ENCODE measurements at regions not wholly inside any gene's neighbourhood (a gene's known extent, or its start where the extent isn't known, plus 50 kb on each side); places are given as distances from the start of the nearest gene placed in this dataset.

DNA sequence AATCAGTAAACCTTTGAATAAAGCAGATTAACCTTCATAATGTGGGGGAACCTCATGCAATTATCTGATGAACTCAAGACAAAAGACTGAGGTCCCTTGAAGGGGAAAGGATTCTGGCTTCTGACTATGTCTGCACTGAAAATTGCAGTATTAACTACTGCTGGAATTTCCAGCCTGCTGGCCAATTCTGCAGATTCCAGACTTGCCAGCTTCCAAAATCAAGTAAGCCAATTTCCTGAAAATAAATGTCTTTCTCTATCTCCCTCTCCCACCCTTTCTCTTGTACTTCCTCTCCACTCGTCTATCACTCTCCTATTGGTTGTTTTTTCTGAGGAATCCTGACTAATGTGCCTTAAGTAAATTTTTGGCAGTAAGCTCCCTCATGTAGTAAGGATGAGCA, 1479.9 kb upstream of the PRR20A start:
- no CpG with 5 or more reads among the region's 1 CpG for WGBS (ENCODE audit: extremely low coverage, insufficient coverage, insufficient read length)
- H4K8ac ChIP-seq (ENCODE audit: low read depth, low read length), result no peak overlapping the region
- H3K4me2 ChIP-seq (ENCODE audit: low read length), result no peak overlapping the region
- H3K18ac ChIP-seq (ENCODE audit: low read length), result no peak overlapping the region
- no peak overlapping the region for H3K4me3 ChIP-seq (ENCODE audit: low read depth, low read length)
- H3K79me2 ChIP-seq (ENCODE audit: control insufficient read depth, insufficient read depth, low read length, poor library complexity), result no peaks in the 10 kb centered on the region
- H3K4me1 ChIP-seq (ENCODE audit: control insufficient read depth in 1 of 2, insufficient read depth in 2 of 2, low read length in 2 of 2), result peaks cover 0 to 2% of the 10 kb centered on the region in 2 experiments
- H3K79me1 ChIP-seq (ENCODE audit: low read length), result no peaks in the 10 kb centered on the region
- H2BK120ac ChIP-seq (ENCODE audit: insufficient read depth, low read length, poor library complexity), result no peak overlapping the region
- no peak overlapping the region for H2BK5ac ChIP-seq (ENCODE audit: low read depth, low read length, poor library complexity)
- no peak overlapping the region for H2AK5ac ChIP-seq (ENCODE audit: low read length)
- H3K36me3 ChIP-seq (ENCODE audit: control insufficient read depth in 1 of 2, insufficient read depth in 2 of 2, low read length in 2 of 2), result no peaks in the 10 kb centered on the region
- H3K4ac ChIP-seq (ENCODE audit: low read depth, low read length), result no peak overlapping the region
- no peak overlapping the region for H4K91ac ChIP-seq (ENCODE audit: low read depth, low read length)
- no peak overlapping the region for H2AFZ ChIP-seq (ENCODE audit: insufficient read depth, low read length, poor library complexity)
- DNase-seq, result no peak
- no peak overlapping the region for H4K12ac ChIP-seq (ENCODE audit: low read depth, low read length)
- no peaks in the 10 kb centered on the region for H3K9me3 ChIP-seq (ENCODE audit: insufficient read depth, low read depth, low read length)
- no peak overlapping the region for H3K23ac ChIP-seq (ENCODE audit: low read length)
- H3K9ac ChIP-seq (ENCODE audit: low read length), result no peak overlapping the region
- H3K27ac ChIP-seq (ENCODE audit: low read depth, low read length), result no peak overlapping the region
- no peak overlapping the region for H2BK12ac ChIP-seq (ENCODE audit: low read length)
- no peak overlapping the region for H3K14ac ChIP-seq (ENCODE audit: low read length)
- H3K27me3 ChIP-seq (ENCODE audit: insufficient read depth, low read length), result no peaks in the 10 kb centered on the region

DNA sequence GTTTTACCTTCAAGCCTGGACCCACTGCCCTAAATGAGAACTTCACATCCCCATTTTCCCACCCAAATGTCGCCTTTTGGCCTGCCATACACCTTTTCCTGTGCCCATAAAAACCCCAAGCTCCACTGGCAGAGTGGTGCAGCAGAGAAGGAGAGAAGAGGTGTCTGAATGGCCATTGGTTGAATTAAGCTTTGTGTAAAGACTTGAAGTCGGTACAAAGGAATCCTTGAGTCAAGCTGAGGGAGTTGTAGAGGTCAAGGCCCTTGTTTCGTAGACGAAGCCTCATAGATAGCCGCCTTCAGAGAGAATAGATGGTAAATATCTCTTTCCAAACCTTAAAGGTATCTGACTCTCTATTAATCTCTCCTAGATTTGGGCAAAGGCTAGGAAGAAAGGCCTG, 1479.2 kb upstream of the PRR20A start:
- Histone ChIP-seq H4K91ac (ENCODE audit: low read depth, low read length) (no peak overlapping the region), H4K12ac (ENCODE audit: low read depth, low read length) (no peak overlapping the region), H3K9me3 (ENCODE audit: insufficient read depth, low read depth, low read length) (no peaks in the 10 kb centered on the region), H4K8ac (ENCODE audit: low read depth, low read length) (no peak overlapping the region), H3K27me3 (ENCODE audit: insufficient read depth, low read length) (no peaks in the 10 kb centered on the region), H3K9ac (ENCODE audit: low read length) (no peak overlapping the region), H2AFZ (ENCODE audit: insufficient read depth, low read length, poor library complexity) (no peak overlapping the region), H3K23ac (ENCODE audit: low read length) (no peak overlapping the region), H3K36me3 (ENCODE audit: control insufficient read depth in 1 of 2, insufficient read depth in 2 of 2, low read length in 2 of 2) (no peaks in the 10 kb centered on the region), H3K4me1 (ENCODE audit: control insufficient read depth in 1 of 2, insufficient read depth in 2 of 2, low read length in 2 of 2) (peaks cover 0 to 2% of the 10 kb centered on the region in 2 experiments), H3K14ac (ENCODE audit: low read length) (no peak overlapping the region), H2AK5ac (ENCODE audit: low read length) (no peak overlapping the region), H3K79me2 (ENCODE audit: control insufficient read depth, insufficient read depth, low read length, poor library complexity) (no peaks in the 10 kb centered on the region), H2BK120ac (ENCODE audit: insufficient read depth, low read length, poor library complexity) (no peak overlapping the region), H3K18ac (ENCODE audit: low read length) (no peak overlapping the region), H2BK12ac (ENCODE audit: low read length) (no peak overlapping the region), H3K27ac (ENCODE audit: low read depth, low read length) (no peak overlapping the region), H3K4me3 (ENCODE audit: low read depth, low read length) (no peak overlapping the region), H3K4me2 (ENCODE audit: low read length) (no peak overlapping the region), H3K4ac (ENCODE audit: low read depth, low read length) (no peak overlapping the region), H3K79me1 (ENCODE audit: low read length) (no peaks in the 10 kb centered on the region), H2BK5ac (ENCODE audit: low read depth, low read length, poor library complexity) (no peak overlapping the region)
- DNase-seq, result no peak
- WGBS (ENCODE audit: extremely low coverage, insufficient coverage, insufficient read length), result no CpG with 5 or more reads among the region's 5 CpGs

GRCh38 chr13:55664178-55664577, 1476.5 kb upstream of the PRR20A start:
- Histone ChIP-seq H2AK5ac (ENCODE audit: low read length) (no peak overlapping the region), H3K9ac (ENCODE audit: low read length) (no peak overlapping the region), H3K79me2 (ENCODE audit: control insufficient read depth, insufficient read depth, low read length, poor library complexity) (no peaks in the 10 kb centered on the region), H3K14ac (ENCODE audit: low read length) (no peak overlapping the region), H2AFZ (ENCODE audit: insufficient read depth, low read length, poor library complexity) (no peak overlapping the region), H3K79me1 (ENCODE audit: low read length) (no peaks in the 10 kb centered on the region), H3K9me3 (ENCODE audit: insufficient read depth, low read depth, low read length) (no peaks in the 10 kb centered on the region), H3K18ac (ENCODE audit: low read length) (no peak overlapping the region), H3K4ac (ENCODE audit: low read depth, low read length) (no peak overlapping the region), H4K91ac (ENCODE audit: low read depth, low read length) (no peak overlapping the region), H3K4me3 (ENCODE audit: low read depth, low read length) (no peak overlapping the region), H2BK120ac (ENCODE audit: insufficient read depth, low read length, poor library complexity) (no peak overlapping the region), H4K8ac (ENCODE audit: low read depth, low read length) (no peak overlapping the region), H2BK5ac (ENCODE audit: low read depth, low read length, poor library complexity) (no peak overlapping the region), H2BK12ac (ENCODE audit: low read length) (no peak overlapping the region), H4K12ac (ENCODE audit: low read depth, low read length) (no peak overlapping the region), H3K23ac (ENCODE audit: low read length) (no peak overlapping the region), H3K36me3 (ENCODE audit: control insufficient read depth in 1 of 2, insufficient read depth in 2 of 2, low read length in 2 of 2) (no peaks in the 10 kb centered on the region), H3K4me1 (ENCODE audit: control insufficient read depth in 1 of 2, insufficient read depth in 2 of 2, low read length in 2 of 2) (peaks cover 0 to 2% of the 10 kb centered on the region in 2 experiments), H3K27me3 (ENCODE audit: insufficient read depth, low read length) (no peaks in the 10 kb centered on the region), H3K27ac (ENCODE audit: low read depth, low read length) (no peak overlapping the region), H3K4me2 (ENCODE audit: low read length) (no peak overlapping the region)
- DNase-seq, result no peak
- no CpG with 5 or more reads among the region's 3 CpGs for WGBS (ENCODE audit: extremely low coverage, insufficient coverage, insufficient read length)

- no peak for DNase-seq
- Histone ChIP-seq H2BK120ac (ENCODE audit: insufficient read depth, low read length, poor library complexity) (no peak overlapping the region), H3K36me3 (ENCODE audit: control insufficient read depth in 1 of 2, insufficient read depth in 2 of 2, low read length in 2 of 2) (no peaks in the 10 kb centered on the region), H2AK5ac (ENCODE audit: low read length) (no peak overlapping the region), H3K14ac (ENCODE audit: low read length) (no peak overlapping the region), H4K12ac (ENCODE audit: low read depth, low read length) (no peak overlapping the region), H2BK12ac (ENCODE audit: low read length) (no peak overlapping the region), H3K4me2 (ENCODE audit: low read length) (no peak overlapping the region), H3K79me2 (ENCODE audit: control insufficient read depth, insufficient read depth, low read length, poor library complexity) (no peaks in the 10 kb centered on the region), H3K4ac (ENCODE audit: low read depth, low read length) (no peak overlapping the region), H3K27ac (ENCODE audit: low read depth, low read length) (no peak overlapping the region), H3K18ac (ENCODE audit: low read length) (no peak overlapping the region), H3K4me1 (ENCODE audit: control insufficient read depth in 1 of 2, insufficient read depth in 2 of 2, low read length in 2 of 2) (peaks cover 0 to 2% of the 10 kb centered on the region in 2 experiments), H2BK5ac (ENCODE audit: low read depth, low read length, poor library complexity) (no peak overlapping the region), H3K79me1 (ENCODE audit: low read length) (no peaks in the 10 kb centered on the region), H3K23ac (ENCODE audit: low read length) (no peak overlapping the region), H3K27me3 (ENCODE audit: insufficient read depth, low read length) (no peaks in the 10 kb centered on the region), H2AFZ (ENCODE audit: insufficient read depth, low read length, poor library complexity) (no peak overlapping the region), H3K9me3 (ENCODE audit: insufficient read depth, low read depth, low read length) (peaks cover 2% of the 10 kb centered on the region), H3K9ac (ENCODE audit: low read length) (no peak overlapping the region), H4K8ac (ENCODE audit: low read depth, low read length) (no peak overlapping the region), H3K4me3 (ENCODE audit: low read depth, low read length) (no peak overlapping the region), H4K91ac (ENCODE audit: low read depth, low read length) (no peak overlapping the region)
- no CpG with 5 or more reads among the region's 1 CpG for WGBS (ENCODE audit: extremely low coverage, insufficient coverage, insufficient read length)
Measured at GRCh38 chr13:55669051-55669450, 1471.7 kb upstream of the PRR20A start.
